HG03108 (cell line): ENCODE measurements at regions not wholly inside any gene's neighbourhood (a gene's known extent, or its start where the extent isn't known, plus 50 kb on each side); places are given as distances from the start of the nearest gene placed in this dataset.
"Not testable (repeated sequence)": the region's sequence is repeated elsewhere in the genome, so short reads cannot be mapped to it uniquely, and the experiment has no call there.

Experiments
- ATAC-seq: cut with Tn5 transposase; IDR thresholded peaks from one replicate; pipeline ENCODE4 v1.9.1; 2021; ENCODE audit warnings: moderate library complexity; ENCODE audit not compliant: unreplicated experiment

- no peak for ATAC-seq
Observed at GRCh38 chr6:100101644-100102043, 107.6 kb upstream of the MCHR2 start.

DNA sequence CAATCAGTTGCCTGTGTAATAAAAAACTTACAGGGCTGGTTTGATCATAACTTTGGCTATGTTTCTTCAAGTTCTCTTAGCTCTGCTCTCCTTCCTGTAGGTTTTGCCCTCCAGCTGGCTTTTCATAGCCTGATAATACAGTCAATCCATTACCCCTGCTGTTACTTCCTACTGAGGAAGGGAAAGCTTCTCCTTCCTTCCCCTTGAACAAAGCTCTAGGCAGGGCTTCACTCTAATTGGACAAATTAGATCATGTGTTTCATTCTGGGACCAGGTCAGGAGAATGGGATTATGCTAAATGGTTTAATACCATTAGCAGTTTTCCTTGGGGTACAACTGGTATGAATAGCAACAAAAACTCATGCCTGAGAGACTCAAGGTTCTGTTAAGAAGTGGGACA lies 106.8 kb upstream of the MCHR2 start:
- no peak for ATAC-seq

DNA sequence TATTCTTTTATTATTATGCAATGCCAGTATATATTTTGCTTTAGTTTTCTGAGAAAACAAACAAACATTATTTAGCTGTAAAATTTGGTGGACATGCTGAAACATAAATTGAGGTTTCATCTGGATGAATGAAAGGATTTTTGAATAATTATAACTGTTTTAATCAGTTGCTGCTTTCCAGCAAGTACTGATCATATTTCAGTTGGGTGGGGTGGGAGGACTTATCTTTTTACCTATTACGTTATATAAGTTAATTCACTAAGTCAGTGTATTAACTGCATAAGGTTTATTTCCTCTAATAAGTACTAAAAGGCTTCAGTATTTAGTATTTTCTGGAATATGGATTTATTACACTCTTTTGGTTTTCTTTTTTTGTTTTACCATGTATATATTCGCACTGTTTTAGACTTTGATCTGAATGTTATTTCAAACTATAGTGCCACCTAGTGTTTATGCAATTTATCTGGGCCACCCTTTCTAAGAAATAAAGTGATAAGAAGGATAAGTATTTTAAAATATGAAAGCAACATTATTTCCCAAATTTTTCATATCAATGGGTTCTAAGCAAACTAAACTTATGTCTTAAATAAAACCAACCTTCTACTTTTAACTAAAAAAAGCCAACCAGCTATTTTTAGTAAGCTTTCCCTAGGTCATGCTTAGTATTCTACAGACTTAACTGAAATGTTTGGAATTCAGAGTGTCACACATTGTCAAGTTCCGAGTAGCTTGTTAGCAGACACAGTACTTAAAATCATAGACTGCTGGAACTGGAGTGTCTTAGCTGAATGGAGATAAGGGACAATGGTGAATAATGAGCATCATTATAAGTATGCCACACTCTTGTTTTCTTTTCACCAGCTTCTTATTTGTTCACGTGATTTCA lies 105.4 kb upstream of the MCHR2 start:
- no peak for ATAC-seq

DNA sequence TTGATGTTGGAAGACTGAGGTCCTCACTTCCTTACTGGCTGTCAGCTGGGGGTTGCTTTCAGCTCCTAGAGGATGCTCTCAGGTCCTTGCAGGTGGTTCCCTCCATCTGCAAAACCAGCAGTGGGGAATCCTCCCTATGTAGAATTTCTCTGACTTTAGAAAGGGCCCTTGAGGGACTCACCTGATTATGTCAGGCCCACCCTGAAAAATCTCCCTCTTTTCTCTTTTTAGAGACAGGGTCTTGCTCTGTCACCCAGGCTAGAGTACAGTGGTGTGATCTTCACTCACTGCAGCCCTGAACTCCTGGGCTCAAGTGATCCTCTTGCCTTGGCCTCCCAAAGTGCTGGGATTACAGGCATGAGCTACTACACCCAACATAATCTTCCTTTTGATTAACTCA lies 102.9 kb upstream of the MCHR2 start:
- no peak for ATAC-seq

- ATAC-seq, result no peak
Observed at GRCh38 chr6:100096341-100096740, 102.3 kb upstream of the MCHR2 start.

DNA sequence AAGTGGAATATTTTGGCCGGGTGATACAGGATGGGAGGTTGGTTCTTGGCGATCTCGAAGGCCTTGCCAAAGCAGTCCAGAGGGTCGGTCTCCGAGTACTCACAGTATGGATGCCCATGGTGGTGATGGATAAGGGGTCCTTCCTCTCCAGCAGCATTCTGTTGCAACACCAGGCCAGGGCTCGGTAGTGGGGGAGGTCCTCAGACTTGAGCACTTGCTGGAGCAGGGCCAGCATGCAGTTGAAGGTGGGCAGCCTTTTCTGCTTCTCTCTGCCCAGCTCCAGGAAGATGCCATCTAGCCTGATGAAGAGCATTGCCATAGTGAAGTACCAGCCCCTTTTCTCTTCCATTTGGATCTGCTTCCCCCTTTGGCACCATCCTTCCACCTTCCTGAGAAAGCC lies 99.4 kb upstream of the MCHR2 start:
- ATAC-seq, result no peak

- ATAC-seq, result no peak
Observed at GRCh38 chr6:100088009-100088408, 94.0 kb upstream of the MCHR2 start.

DNA sequence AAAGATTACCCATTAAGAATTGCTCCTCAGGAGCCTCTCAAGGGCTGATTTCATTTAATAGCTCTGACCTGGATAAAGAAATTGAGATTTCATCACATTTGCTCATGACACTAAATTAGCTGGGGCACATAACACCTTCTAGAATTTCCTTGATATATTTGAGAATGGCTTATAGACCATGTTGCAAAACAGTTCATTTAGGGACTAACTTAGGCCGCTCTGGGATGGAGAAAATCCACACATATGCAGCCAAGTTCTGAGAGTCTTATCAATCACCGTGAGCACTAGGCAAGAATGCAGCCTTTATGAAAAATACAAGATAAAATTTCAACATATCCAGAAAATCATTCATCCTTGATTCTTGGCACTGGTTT lies 91.0 kb upstream of the MCHR2 start:
- ATAC-seq, result no peak

DNA sequence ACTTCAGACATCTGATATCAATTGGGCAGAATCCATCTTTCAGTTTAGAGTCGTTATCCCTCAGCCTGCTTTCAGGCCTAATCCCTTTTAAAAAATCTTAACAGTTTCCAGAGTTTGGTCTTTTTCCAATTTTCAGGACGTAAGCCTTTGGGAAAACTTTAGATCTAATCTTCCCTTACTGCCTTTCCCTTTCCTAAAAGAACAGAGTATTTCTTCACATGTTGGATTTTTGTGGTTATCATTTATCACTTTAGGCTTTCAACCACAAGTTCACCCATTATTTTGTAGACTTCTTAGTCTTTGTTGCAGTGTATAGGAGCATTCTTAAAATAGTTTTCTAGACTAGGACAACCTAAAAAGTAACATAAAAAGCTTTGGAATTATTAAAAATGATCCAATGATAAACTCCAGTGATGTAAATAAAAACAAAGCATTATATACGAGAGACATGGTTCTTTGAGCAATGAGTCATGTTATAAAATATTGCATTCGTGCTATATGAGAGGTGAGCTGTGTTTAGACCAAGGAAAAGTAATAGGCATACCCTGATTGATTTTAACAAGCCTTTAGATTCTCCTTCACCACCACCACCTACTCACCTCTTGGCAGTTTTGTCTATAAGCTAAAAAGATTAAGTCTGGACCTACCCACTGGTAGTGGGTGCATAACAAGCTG lies 90.4 kb upstream of the MCHR2 start:
- no peak for ATAC-seq

- no peak for ATAC-seq
Observed at GRCh38 chr6:100078509-100078908, 84.5 kb upstream of the MCHR2 start.

DNA sequence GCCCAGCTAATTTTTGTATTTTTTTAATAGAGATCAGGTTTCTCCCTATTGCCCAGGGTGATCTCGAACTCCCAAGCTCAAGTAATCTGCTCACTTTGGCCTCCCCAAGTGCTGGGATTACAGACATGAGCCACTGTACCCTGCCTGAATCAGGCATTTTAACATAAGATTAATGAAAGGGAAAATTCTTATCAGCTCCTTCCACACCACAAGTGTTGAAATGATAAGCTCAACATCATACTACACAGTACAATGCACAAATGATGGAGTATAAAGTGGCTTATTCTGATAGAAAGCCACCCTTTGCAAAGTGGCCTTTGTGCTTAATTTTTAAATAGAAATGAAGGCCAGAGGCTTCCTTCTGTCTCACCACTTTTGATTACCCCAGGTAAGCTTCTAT lies 71.3 kb upstream of the MCHR2 start:
- no peak for ATAC-seq

GRCh38 chr6:100062621-100063020 lies 68.6 kb upstream of the MCHR2 start:
- no peak for ATAC-seq

GRCh38 chr6:100057941-100058340 lies 63.9 kb upstream of the MCHR2 start:
- ATAC-seq, result no peak

- ATAC-seq, result no peak
Observed at GRCh38 chr6:100050550-100050949, 56.5 kb upstream of the MCHR2 start.

GRCh38 chr6:100043961-100044360 lies 49.9 kb upstream of the MCHR2 start:
- ATAC-seq, result not testable (repeated sequence)
